PC-9 (cell line): ENCODE measurements at regions not wholly inside any gene's neighbourhood (a gene's known extent, or its start where the extent isn't known, plus 50 kb on each side); places are given as distances from the start of the nearest gene placed in this dataset.

Source experiments
- BruUV-seq: library from RNA; stranded (reverse); fragments of 400-500 nt; replicated peaks from 2 replicates; lab custom pipeline; 2021; lab: Mats Ljungman, UMichigan
- CTCF ChIA-PET: fragments of 300-600 bp; sonication (Branson Sonifier 250); formaldehyde crosslinking; loops from one replicate; lab custom pipeline; 2022; ENCODE audit warnings: antibody characterized with exemption; lab: Charles Lee
- POLR2A ChIA-PET: fragments of 300-600 bp; sonication (Branson Sonifier 250); formaldehyde crosslinking; loops from one replicate; lab custom pipeline; 2022; ENCODE audit warnings: antibody characterized with exemption; ENCODE audit not compliant: unreplicated experiment; lab: Charles Lee
- DNase-seq, 2 experiments: peaks; one replicate each; pipeline versions ENCODE4 v3.0.0 to v3.0.0-alpha.2; 2015 to 2022; ENCODE audit warnings: mixed read lengths in 1 of 2
- H2AFZ ChIP-seq: fragments of 200-600 bp; sonication (generic); 2 replicates; pipeline ENCODE4 v1.8.1; 2017; ENCODE audit warnings: antibody characterized with exemption
- H3F3A ChIP-seq: fragments of 200-600 bp; sonication (generic); 2 replicates; pipeline ENCODE4 v1.8.1; 2017; ENCODE audit warnings: antibody characterized with exemption, mild to moderate bottlenecking, low read depth; ENCODE audit not compliant: insufficient read depth
- H3K27ac ChIP-seq: fragments of 200-600 bp; sonication (generic); 2 replicates; pipeline ENCODE4 v1.6.1; 2016; ENCODE audit warnings: mixed run types
- H3K27me3 ChIP-seq: fragments of 200-600 bp; sonication (generic); 2 replicates; pipeline ENCODE4 v1.6.1; 2016; ENCODE audit warnings: low read depth, mixed run types; ENCODE audit not compliant: insufficient read depth
- H3K36me3 ChIP-seq: fragments of 200-600 bp; sonication (generic); 2 replicates; pipeline ENCODE4 v1.6.1; 2016; ENCODE audit warnings: low read depth, mixed run types
- H3K4me1 ChIP-seq: fragments of 200-600 bp; sonication (generic); replicated peaks from 2 replicates; pipeline ENCODE4 v1.6.1; 2016; ENCODE audit warnings: mixed run types; ENCODE audit not compliant: insufficient read depth
- H3K4me2 ChIP-seq: fragments of 200-600 bp; sonication (generic); 2 replicates; pipeline ENCODE4 v1.6.1; 2017; ENCODE audit warnings: mixed run types
- H3K4me3 ChIP-seq: fragments of 200-600 bp; sonication (generic); 2 replicates; pipeline ENCODE4 v1.6.1; 2016; ENCODE audit warnings: mixed run types
- H3K79me2 ChIP-seq: fragments of 200-600 bp; sonication (generic); 2 replicates; pipeline ENCODE4 v1.6.1; 2017; ENCODE audit warnings: low read depth, mixed run types
- H3K9me2 ChIP-seq: fragments of 200-600 bp; sonication (generic); 2 replicates; pipeline ENCODE4 v1.8.1; 2017; ENCODE audit warnings: mild to moderate bottlenecking; ENCODE audit not compliant: insufficient read depth
- H3K9me3 ChIP-seq: fragments of 200-600 bp; sonication (generic); 2 replicates; pipeline ENCODE4 v1.8.1; 2016; ENCODE audit warnings: low read depth; ENCODE audit not compliant: insufficient read depth
- H4K20me1 ChIP-seq: fragments of 200-600 bp; sonication (generic); 2 replicates; pipeline ENCODE4 v1.8.1; 2017; ENCODE audit not compliant: insufficient read depth
- CTCF ChIP-seq: fragments of 200-600 bp; sonication (generic); conservative IDR thresholded peaks from 2 replicates; pipeline ENCODE4 v1.6.1; 2017; ENCODE audit warnings: mixed run types, antibody characterized with exemption, mild to moderate bottlenecking, moderate library complexity
- EZH2 ChIP-seq: fragments of 200-600 bp; sonication (generic); IDR thresholded peaks from 2 replicates; pipeline ENCODE4 v1.8.0; 2017; ENCODE audit warnings: antibody characterized with exemption, low read depth
- intact Hi-C: fragments of 100-400 bp; cut with micrococcal nuclease; formaldehyde crosslinking; loops from one replicate; pipeline ENCODE4 v1.10.0; 2022; ENCODE audit not compliant: unreplicated experiment

- Histone ChIP-seq H3F3A (no peaks in the 10 kb centered on the region), H3K79me2 (no peaks in the 10 kb centered on the region), H3K4me1 (no peaks in the 10 kb centered on the region), H3K27ac (no peak overlapping the region), H3K36me3 (no peaks in the 10 kb centered on the region), H3K9me2 (no peaks in the 10 kb centered on the region), H4K20me1 (no peaks in the 10 kb centered on the region), H3K4me2 (no peak overlapping the region), H3K27me3 (no peaks in the 10 kb centered on the region), H3K9me3 (no peaks in the 10 kb centered on the region), H2AFZ (no peak overlapping the region), H3K4me3 (no peak overlapping the region)
- TF ChIP-seq CTCF (no peak), EZH2 (no peak)
- DNase-seq: no peak
- BruUV-seq: no TSS peak
- intact Hi-C loops: no loop called here
- CTCF ChIA-PET: no interaction called here
- POLR2A ChIA-PET: no interaction called here
Measured at GRCh38 chr18:37675699-37676098, 110.1 kb upstream of the CELF4 start.

- no peak for DNase-seq
- Histone ChIP-seq H3K27ac (no peak overlapping the region), H3K79me2 (no peaks in the 10 kb centered on the region), H3K9me3 (no peaks in the 10 kb centered on the region), H3K4me2 (no peak overlapping the region), H3K9me2 (no peaks in the 10 kb centered on the region), H3F3A (no peaks in the 10 kb centered on the region), H3K4me3 (no peak overlapping the region), H3K36me3 (no peaks in the 10 kb centered on the region), H3K4me1 (no peaks in the 10 kb centered on the region), H4K20me1 (no peaks in the 10 kb centered on the region), H3K27me3 (no peaks in the 10 kb centered on the region), H2AFZ (no peak overlapping the region)
- POLR2A ChIA-PET: no interaction called here
- no TSS peak for BruUV-seq
- CTCF ChIA-PET: no interaction called here
- intact Hi-C loops: no loop called here
- TF ChIP-seq CTCF (no peak), EZH2 (no peak)
Measured at GRCh38 chr18:37674570-37674969, 109.0 kb upstream of the CELF4 start.

GRCh38 chr18:37673671-37674070 lies 108.1 kb upstream of the CELF4 start:
- Histone ChIP-seq H3K4me1 (no peaks in the 10 kb centered on the region), H3K9me3 (no peaks in the 10 kb centered on the region), H3K27me3 (no peaks in the 10 kb centered on the region), H3K79me2 (no peaks in the 10 kb centered on the region), H3F3A (no peaks in the 10 kb centered on the region), H3K27ac (no peak overlapping the region), H3K9me2 (no peaks in the 10 kb centered on the region), H3K36me3 (no peaks in the 10 kb centered on the region), H2AFZ (no peak overlapping the region), H3K4me2 (no peak overlapping the region), H4K20me1 (no peaks in the 10 kb centered on the region), H3K4me3 (no peak overlapping the region)
- TF ChIP-seq EZH2 (no peak), CTCF (no peak)
- BruUV-seq: no TSS peak
- intact Hi-C loops: no loop called here
- POLR2A ChIA-PET: no interaction called here
- no peak for DNase-seq
- CTCF ChIA-PET: no interaction called here
